DOHH2 (cell line): ENCODE measurements at regions not wholly inside any gene's neighbourhood (a gene's known extent, or its start where the extent isn't known, plus 50 kb on each side); places are given as distances from the start of the nearest gene placed in this dataset.
A peak's percentile ranks its signal among the peaks of the same experiment; 100 is the strongest.
"Not testable (repeated sequence)": the region's sequence is repeated elsewhere in the genome, so short reads cannot be mapped to it uniquely, and the experiment has no call there.

ENCODE experiments used
- EZH2phosphoT487 ChIP-seq: fragments of 200-600 bp; sonication (generic); IDR thresholded peaks from 2 replicates; pipeline ENCODE4 v1.6.1; 2017; ENCODE audit warnings: borderline replicate concordance, mild to moderate bottlenecking, antibody characterized with exemption, low read length, moderate library complexity, mixed read lengths
- TF ChIP-seq, protein P1 (sequence below): fragments of 200-600 bp; sonication (generic); IDR thresholded peaks from one replicate; pipeline ENCODE4 v1.5.1; 2014; ENCODE audit warnings: antibody characterized with exemption, mild to moderate bottlenecking, low read depth, low read length; ENCODE audit not compliant: poor library complexity, severe bottlenecking

DNA sequence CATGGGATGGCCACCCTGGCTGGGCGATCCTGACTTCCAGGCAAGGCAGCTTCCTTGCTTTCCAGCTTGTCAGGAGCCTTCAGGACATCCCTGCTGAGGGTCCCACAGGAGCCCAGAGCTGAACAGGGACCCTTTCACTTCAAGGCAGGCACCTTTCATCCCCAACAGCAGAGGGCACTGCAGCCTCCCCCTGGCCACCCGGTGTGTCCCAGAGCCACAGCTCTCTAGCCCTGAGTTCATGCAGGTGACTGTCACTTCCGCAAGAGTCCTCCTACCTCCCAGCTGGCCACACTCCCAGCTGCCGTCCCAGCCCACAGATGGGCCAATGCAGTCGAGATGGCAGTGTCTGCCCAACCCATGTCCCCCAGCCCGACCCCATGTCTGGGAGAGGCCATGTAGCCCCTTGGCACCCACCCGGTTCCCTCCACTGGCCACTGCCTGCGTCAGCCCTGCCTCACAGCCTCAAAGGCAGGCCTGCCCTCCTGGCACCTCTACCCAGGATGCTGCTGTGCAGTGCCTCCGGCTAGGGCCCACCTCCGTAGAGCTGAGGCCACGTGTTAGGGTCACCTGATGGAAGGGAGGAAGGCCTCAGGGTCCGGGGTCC, 248.3 kb downstream of the CCDC74A start:
- TF ChIP-seq, protein P1, sequence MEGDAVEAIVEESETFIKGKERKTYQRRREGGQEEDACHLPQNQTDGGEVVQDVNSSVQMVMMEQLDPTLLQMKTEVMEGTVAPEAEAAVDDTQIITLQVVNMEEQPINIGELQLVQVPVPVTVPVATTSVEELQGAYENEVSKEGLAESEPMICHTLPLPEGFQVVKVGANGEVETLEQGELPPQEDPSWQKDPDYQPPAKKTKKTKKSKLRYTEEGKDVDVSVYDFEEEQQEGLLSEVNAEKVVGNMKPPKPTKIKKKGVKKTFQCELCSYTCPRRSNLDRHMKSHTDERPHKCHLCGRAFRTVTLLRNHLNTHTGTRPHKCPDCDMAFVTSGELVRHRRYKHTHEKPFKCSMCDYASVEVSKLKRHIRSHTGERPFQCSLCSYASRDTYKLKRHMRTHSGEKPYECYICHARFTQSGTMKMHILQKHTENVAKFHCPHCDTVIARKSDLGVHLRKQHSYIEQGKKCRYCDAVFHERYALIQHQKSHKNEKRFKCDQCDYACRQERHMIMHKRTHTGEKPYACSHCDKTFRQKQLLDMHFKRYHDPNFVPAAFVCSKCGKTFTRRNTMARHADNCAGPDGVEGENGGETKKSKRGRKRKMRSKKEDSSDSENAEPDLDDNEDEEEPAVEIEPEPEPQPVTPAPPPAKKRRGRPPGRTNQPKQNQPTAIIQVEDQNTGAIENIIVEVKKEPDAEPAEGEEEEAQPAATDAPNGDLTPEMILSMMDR = peak; percentile 19
- TF ChIP-seq EZH2phosphoT487 = not testable (repeated sequence)
